HG02763 (cell line): ENCODE measurements at regions not wholly inside any gene's neighbourhood (a gene's known extent, or its start where the extent isn't known, plus 50 kb on each side); places are given as distances from the start of the nearest gene placed in this dataset.
"Not testable (repeated sequence)": the region's sequence is repeated elsewhere in the genome, so short reads cannot be mapped to it uniquely, and the experiment has no call there.

Experiments used
- ATAC-seq: cut with Tn5 transposase; IDR thresholded peaks from one replicate; pipeline ENCODE4 v1.9.1; 2021; ENCODE audit warnings: mild to moderate bottlenecking, moderate library complexity; ENCODE audit not compliant: unreplicated experiment

DNA sequence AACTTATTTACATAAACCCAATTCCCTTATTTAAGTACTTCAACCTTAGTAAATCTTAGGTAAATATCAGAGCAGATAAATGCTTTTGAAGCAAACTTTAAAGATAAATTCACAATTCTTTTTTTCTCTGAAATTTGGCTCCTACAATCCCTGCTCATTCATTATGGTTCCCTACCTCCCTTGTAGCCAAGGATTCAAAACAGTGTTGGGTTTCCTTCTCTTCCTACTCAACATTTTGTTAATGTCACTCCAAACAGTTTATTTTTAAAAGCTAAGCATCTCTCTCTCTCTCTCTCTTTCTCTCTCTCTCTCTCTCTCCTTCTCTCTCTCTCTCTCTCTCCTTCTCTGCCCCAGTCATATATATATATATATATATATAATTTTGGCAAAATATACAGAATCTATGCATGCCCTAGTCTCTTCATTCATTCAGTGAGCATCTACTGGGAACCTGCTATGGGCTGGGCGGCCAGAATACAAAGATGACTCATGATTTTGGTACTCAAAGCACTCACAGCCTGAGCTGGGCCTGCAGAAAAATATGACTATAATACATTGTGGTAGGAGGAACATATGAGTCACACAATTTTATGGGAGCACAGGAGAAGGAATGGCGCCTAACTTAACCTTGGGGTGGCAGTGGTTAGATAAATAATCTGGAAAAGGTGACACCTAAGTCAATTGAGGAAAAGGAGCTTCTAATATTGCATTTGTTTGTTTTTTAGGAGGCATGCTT, 123.7 kb upstream of the DHRS4 start:
- ATAC-seq, result no peak

DNA sequence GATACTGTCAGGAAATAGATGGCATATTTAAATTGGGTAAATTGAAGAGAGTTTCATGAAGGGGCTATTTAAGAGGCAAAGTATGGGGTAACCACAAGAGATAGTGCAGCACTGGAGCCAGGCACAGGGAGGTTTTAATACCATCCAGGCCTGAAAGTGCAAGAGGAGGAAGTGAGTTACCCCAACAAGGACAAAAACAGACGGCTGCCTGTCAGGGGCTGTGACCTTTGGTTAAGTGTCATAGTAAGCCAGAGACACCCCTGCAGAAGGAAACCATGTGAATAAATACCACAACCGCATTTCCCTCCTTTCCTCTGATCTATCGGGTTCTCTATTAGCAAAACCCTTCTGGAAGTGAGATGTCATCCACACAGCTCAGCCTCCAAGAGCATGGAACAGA, 122.0 kb upstream of the DHRS4 start:
- ATAC-seq, result no peak

DNA sequence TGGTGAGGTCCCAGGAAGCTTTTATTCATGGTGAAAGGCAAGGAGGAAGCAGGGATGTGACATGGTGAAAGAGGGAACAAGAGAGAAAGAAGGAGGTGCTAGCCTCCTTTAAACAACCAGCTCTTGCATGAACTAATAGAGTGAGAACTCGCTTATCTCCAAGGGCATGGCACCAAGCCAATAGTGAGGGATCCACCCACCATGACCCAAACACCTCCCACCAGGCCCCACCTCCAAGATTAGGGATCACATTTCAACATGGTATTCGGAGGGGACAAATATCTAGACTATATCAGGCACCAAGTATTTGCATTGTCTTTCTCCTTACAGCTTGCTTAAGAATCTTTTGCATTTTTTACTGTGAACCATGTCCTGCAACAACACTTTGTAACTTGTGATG, 91.9 kb upstream of the DHRS4 start:
- no peak for ATAC-seq

DNA sequence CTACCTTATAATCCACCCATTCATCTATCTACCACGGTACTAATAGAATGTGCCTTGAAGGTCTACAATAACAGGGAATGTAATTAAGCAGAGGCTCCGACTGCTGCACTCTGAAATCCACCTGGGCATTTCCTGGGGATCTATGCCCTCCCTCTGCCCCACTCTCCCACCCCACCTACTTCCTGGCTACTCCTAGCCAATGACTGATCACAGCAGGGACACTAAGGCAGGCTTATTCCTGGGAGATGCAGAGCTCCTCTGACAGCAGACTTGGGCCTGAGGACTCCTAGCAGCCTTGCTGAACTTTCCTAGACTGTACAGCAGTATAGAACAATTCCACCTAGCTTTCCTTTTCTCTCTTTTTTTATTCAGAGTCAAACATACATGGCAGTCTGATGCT, 91.1 kb upstream of the DHRS4 start:
- no peak for ATAC-seq

DNA sequence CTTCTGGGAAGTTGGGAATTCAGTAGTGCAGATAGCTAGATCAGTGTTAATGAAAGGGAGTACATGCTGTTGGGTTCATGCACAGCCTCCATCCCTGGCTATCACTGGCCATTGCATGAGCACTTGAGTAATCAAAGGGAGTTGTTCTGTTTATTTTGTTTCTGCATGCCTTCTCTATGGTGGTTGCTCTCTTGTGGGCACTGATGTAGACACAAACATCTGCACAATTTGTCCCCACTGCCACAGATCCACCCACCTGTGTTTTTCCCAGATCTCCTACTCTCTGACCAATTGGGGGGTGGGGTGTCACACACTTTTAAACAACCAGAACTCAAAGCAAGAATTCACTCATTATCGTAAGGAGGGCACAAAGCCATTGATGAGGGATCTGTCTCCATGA, 89.7 kb upstream of the DHRS4 start:
- ATAC-seq, result no peak

DNA sequence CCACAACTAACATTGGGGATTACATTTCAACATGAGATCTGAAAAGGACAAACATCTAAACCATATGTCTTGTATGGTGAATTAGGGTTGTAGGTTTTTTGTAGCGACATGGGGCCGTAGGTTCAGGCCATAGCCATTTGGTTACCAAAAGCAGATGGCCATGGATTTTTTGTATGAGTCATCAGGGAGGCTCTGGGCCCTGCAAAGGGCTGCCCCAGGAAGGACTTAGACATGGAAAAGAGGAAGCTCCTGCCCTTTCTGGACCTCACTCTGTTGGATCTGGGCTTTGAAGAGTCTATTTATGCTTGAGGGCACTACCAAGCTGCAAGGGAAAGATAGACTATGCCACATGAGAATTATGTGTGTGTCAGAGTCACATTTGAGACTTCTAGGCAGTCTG, 89.3 kb upstream of the DHRS4 start:
- no peak for ATAC-seq

DNA sequence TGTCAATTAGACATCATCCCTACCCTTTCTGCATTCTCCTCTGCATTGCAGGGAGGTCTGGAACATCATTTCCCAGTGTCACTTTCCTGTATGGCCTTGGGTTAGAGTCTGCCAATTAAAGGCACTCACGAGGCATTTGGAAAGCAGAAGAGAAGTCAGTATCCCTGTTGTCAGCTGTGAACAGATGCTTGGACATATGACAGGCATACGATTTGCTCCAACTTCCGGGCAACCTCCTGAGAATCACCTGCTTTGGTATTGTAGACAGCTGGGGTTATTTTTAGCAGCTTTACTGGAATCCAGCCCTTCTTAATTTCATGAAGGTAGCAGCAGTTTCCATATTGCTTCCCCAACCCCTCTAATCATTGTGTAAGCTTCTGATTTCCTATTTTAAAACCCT, 88.7 kb upstream of the DHRS4 start:
- ATAC-seq, result no peak

DNA sequence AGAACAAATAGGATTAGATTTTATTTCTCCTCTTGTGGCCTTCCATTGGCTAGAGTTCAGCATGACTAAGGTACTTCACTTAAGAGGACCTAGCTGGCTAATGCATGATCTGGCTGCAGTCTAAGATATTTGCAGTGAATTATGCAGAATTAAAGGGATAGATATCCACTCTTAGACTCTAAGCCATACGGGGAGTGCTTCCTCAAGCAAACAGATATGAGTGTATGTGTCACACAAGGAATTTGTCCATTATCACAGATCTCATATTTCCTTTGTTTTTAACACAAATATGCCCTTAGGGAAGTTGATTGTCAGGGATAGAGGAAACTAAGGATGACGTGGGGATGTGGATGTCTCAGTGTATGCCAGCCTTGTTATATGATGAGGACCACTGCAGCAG, 88.1 kb upstream of the DHRS4 start:
- ATAC-seq, result no peak

DNA sequence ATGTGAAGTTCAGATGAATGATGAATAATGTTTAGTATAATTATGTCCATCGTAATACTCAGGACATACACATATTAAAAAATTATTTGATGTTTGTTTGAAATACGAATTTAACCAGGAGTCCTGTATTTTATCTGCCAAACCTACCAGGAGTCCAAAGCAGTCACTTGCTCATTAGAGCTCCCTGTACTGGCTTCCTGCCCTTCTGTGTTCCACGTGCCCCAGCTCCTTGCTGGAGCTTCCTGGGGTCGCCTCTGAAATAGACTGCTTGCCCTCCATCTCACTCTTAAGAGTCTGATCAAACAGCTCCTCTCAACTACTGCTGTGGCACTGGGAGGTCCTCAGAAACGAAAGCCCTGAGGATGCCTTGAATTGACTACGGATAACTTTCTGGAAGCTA, 87.3 kb upstream of the DHRS4 start:
- ATAC-seq, result no peak

DNA sequence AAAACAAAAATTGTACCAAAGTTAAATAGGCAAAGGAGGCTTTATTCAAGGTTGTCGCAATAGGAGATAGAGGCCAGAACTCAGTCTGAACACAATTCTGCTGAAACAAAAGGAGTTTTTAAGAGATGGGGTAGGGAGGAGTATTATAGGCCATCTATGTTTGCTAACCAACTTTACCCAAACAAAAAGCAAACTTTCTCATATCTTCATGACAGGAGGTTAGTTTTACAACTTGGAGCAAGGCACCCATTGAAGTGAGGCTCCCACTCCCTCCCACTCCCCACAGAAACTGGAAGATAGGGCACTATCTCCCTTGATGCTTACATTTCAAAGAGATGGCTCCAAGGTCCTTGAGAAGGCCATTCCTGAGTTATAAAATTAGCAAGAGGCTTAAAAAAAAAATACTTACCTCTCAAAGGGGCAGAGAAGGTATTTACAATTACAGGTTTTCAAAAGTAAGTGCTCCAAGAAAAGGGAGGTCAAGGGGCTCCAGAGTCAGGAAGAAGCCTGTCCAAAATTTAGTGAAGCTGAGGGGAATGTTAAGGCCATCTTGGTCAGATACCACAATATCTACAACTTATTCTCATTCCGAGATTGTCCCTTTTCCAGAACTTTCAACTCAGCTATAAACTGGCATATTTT, 84.4 kb upstream of the DHRS4 start:
- no peak for ATAC-seq

DNA sequence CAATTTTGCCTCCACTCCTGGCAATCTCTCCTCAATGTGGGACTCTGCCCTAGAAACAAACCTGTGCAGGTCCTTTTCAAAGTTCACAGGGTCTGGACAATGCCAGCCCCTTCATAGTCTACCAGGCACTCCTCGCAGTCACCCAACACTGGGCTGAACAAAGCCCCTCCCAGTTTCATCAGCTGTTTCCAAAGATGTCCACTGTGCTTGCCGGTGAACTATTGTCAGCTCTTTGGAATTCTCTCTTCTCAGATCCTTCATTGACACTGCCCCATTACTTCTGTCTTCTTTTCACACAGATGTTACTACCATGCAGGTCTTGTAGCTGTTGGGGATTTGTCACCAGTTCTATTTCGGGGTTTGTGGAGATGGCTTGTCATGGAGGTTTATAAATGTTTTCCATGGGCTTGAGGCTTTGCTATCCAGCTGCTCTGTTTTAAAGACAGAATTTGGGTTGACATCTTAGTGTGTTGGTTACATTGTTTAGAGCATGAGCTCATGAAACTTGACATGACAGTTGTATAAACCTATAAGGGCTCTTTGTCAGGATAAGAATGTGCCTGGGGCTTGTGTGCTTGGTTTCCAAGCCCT, 77.3 kb upstream of the DHRS4 start:
- no peak for ATAC-seq

DNA sequence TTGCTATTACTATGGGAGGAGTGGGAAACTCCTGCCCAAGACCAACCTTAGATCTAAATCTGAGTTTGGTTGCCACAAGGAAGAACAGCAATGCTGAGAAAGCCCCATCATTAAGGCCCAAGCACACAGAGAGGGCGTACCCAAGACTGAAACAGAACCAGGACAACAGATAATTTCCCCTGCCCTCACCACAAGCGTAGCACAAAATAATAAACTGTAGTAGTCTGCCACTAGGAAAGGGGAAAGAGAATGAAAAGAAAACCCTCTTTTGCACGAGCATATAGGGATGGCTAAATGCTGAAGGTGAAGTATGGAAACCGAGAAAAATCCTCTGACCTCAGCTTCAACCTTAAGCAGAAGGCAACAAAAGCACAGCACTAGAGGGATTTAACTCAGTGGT, 76.5 kb upstream of the DHRS4 start:
- ATAC-seq, result peak; percentile 60

DNA sequence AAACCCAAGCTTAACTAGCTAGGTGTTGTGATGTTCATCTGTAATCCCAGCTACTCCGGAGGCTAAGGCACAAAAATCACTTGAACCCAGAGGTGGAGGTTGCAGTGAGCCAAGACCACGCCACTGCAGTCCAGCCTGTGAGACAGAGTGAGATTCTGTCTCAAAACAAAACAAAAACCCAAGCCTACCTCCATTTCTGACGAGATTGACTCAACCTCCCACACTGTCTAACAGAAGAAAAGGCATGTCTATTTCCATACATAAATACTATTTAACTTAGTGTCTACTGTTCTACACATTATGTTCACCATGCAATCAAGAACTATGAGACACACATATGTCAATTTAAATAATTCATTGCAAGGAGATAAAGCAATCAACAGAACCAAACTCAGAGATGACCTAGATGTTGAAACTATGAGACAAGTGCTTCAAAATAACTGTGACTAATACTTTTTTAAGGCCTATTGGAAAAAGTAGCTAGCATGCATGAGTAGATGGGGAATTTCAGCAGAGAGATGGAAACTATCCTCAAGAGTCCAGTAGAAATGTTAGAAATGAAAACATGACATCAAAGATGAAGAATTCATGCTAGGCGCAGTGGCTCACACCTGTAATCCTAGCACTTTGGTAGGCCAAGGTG, 75.9 kb upstream of the DHRS4 start:
- peak; percentile 53 for ATAC-seq

DNA sequence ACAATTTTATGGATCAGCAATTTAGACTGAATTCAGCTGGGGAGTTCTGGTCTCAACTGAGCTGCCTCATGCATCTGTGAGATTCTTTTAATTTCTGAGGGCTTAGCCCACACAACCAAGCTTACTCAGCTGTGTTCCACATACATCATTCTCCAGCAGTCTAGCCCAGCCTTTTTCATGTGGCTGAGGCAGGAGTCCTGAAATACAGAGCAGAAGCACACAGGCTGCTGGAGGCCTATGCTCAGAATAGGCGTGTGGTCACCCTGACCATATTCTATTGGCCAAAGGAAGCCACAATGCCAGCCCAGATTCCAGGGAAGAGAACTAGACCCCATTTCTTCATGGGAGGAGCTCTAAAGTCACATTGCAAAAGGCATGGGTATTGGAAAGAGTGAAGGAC, 72.3 kb upstream of the DHRS4 start:
- no peak for ATAC-seq

DNA sequence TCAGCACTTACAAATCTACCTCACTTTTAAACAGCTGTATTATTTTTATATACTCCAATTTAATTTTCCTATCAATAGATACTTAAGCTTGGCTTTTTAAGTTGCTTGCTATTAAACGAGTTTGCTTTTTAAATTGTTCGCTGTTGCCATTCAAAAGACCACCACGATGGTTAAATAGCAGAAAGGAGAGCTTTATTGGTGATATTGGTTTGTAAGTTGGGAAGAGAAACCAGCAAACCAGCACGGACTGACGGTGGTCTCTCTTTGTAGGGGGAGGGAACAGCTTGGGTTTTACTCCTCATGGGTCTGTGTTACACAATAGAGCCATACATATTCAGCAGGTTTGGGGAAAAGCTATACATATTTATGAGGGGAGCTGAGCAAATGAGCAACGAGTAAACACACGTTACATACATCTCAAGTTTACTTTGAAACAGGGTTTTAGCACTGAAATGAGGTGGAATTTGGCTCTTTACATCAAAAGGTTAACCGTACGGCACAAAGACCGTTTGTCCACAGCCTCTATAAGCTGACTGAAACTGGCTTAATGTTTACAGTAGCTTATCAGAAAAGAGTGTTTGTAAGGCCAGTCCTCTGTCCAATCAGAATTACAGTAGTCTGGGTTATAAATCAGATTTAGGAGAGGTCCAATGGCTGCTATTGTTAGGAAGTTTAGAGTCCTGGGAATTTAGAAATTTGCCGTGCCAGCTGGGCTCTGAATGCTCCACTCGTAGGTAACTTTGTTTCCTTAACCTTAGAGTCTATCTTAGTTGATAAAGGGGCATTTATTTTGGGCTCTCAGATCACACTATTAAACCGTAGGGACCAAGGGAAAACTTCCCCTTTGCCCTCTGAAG, 69.7 kb upstream of the DHRS4 start:
- ATAC-seq, result no peak

DNA sequence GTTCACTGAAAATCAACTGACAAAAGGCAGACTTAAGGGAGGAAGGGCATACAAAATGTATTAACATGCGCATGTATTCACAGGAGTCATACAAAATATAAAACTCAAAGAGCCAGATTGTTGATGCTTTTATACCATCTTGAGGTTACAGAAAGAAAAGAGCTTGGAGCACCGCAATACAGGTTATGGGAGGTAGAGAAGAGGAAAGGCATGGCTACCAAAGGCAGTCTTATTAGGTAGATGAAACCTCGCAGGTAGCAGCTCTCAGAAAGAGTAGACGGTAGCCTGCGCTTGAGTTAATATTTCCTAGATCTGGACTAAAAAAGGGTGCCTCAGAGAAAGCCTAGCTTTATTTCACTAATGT, 69.0 kb upstream of the DHRS4 start:
- ATAC-seq, result no peak

DNA sequence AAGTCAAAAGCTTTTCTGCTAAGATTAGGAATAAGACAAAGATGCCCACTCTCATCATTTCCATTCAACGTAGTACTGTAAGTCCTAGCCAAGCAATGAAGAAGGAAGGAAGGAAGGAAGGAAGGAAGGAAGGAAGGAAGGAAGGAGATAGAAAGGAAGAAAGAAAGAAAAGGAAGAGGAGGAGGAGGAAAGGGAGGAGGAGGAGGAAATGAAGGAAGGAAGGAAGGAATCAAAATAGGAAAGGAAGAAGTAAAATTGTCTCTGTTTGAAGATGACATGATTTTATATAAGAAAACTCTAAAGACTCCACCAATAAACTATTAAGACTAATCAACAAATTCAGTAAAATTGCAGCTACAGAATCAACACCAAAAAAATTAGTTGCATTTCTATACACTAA, 66.0 kb upstream of the DHRS4 start:
- ATAC-seq, result no peak

DNA sequence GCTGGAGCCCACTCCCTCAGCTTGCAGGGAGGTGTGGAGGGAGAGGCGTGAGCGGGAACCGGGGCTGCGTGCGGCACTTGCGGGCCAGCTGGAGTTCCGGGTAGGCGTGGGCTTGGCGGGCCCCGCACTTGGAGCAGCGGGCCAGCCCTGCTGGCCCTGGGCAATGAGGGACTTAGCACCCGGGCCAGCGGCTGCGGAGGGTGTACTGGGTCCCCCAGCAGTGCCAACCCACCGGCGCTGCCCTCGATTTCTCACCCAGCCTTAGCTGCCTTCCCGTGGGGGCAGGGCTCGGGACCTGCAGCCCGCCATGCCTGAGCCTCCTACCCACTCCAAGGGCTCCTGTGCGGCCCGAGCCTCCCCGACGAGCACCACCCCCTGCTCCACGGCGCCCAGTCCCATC, 61.9 kb upstream of the DHRS4 start:
- ATAC-seq, result not testable (repeated sequence)

DNA sequence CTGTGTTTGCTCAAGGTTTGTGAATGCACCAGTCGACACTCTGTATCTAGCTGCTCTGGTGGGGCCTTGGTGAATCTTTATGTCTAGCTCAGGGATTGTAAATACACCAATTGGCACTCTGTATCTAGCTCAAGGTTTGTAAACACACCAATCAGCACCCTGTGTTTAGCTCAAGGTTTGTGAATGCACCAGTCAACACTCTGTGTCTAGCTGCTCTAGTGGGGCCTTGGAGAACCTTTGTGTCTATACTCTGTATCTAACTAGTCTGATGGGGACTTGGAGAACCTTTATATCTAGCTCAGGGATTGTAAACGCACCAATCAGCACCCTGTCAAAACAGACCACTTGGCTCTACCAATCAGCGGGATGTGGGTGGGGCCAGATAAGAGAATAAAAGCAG, 61.3 kb upstream of the DHRS4 start:
- ATAC-seq, result not testable (repeated sequence)

DNA sequence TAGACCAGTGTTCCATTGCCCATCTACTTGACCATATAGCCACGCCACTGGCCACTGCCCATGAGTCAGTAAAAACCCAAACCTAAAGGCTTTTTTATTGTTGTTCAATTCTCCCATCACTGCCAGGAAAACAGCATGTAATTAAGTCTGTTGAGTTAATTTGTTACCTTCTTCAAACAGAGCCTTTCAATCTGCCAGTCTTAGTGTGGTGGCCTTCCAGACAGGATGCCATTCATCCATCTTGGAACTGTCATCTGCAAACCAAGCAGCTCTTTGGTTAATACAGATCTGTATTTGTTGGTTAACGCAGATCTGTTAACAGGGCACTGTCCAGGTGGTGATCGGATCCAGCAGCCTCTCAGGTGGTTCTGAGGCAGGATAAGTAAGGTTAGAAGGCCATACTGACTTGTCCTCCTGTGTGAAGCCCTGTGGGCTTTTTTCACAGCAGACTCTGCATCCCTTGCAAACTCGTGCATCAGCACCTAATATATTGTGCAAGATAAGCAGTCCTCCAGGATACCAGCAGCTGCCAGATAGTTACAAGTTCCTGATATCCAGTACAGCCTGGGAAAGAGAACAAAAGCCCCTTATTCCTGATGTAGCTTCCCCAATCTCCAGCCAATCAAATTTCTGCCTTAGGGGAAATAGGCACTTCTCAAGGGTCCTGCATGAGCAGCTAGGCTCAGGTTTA, 59.1 kb upstream of the DHRS4 start:
- ATAC-seq, result no peak

DNA sequence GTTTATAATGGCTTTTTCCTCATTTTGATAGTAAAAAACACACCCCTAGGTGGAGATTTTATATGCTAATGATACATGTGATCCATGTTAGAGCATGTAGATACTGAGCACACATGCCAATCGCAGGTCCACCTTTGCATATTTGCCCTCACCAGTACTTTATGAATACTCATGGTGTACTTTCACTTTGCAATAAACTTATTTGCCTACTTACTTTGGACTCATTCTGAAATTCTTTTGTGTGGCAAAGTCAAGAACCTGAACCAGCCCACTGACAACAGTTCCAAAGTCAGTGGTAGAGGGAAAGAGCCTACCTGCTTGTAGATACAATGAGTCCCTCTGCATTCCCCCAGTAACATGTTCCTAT, 58.5 kb upstream of the DHRS4 start:
- ATAC-seq, result no peak
